Ovary (tissue), 3 donors: ENCODE measurements at regions not wholly inside any gene's neighbourhood (a gene's known extent, or its start where the extent isn't known, plus 50 kb on each side); places are given as distances from the start of the nearest gene placed in this dataset.

ENCODE experiments used
- CTCF ChIP-seq, 3 donors: fragments of 450-650 bp in 2 of 3; fragments of 200-600 bp in 1 of 3; IDR thresholded peaks; one replicate each; pipeline versions ENCODE4 v1.5.1 to v1.8.0; 2016 to 2022; ENCODE audit warnings: antibody characterized with exemption in 3 of 3, mild to moderate bottlenecking in 1 of 3
- POLR2A ChIP-seq: fragments of 450-650 bp; IDR thresholded peaks from one replicate; pipeline ENCODE4 v1.6.1; 2017; ENCODE audit warnings: antibody characterized with exemption, mild to moderate bottlenecking, moderate library complexity
- donor health status: DM: no; HTN: no; CAD: no.

- TF ChIP-seq CTCF (IDR thresholded peaks at IDR 0.05), result no peak
- no peak for TF ChIP-seq POLR2A
Measured at GRCh38 chr21:17071093-17071492, 441.8 kb upstream of the CXADR start.
